GM18870 (cell line): ENCODE measurements at regions not wholly inside any gene's neighbourhood (a gene's known extent, or its start where the extent isn't known, plus 50 kb on each side); places are given as distances from the start of the nearest gene placed in this dataset.

Source experiments
- ATAC-seq: cut with Tn5 transposase; IDR thresholded peaks from one replicate; pipeline ENCODE4 v1.9.1; 2021; ENCODE audit warnings: moderate library complexity; ENCODE audit not compliant: unreplicated experiment

- ATAC-seq: no peak
These were observed 958.4 kb downstream of the TYW1 start for GRCh38 chr7:67955061-67955460.

GRCh38 chr7:67962863-67963262 is 966.2 kb downstream of the TYW1 start:
- ATAC-seq: no peak

GRCh38 chr7:67976490-67976889 is 979.9 kb downstream of the TYW1 start:
- ATAC-seq: no peak

- ATAC-seq: no peak
These were observed 986.9 kb downstream of the TYW1 start for GRCh38 chr7:67983486-67983885.

GRCh38 chr7:67984326-67984725 is 987.7 kb downstream of the TYW1 start:
- ATAC-seq: no peak

- no peak for ATAC-seq
These were observed 992.5 kb downstream of the TYW1 start for GRCh38 chr7:67989142-67989541.

GRCh38 chr7:67990003-67990402 is 993.4 kb downstream of the TYW1 start:
- no peak for ATAC-seq

- no peak for ATAC-seq
These were observed 994.1 kb downstream of the TYW1 start for GRCh38 chr7:67990716-67991115.

GRCh38 chr7:67992287-67992686 is 995.7 kb downstream of the TYW1 start:
- no peak for ATAC-seq

GRCh38 chr7:68005992-68006391 is 1009.4 kb downstream of the TYW1 start:
- ATAC-seq: no peak

- no peak for ATAC-seq
These were observed 1010.0 kb downstream of the TYW1 start for GRCh38 chr7:68006619-68007018.

- ATAC-seq: no peak
These were observed 1013.1 kb downstream of the TYW1 start for GRCh38 chr7:68009716-68010115.

GRCh38 chr7:68014031-68014736 is 1017.6 kb downstream of the TYW1 start:
- no peak for ATAC-seq

- no peak for ATAC-seq
These were observed 1018.7 kb downstream of the TYW1 start for GRCh38 chr7:68015122-68015977.

- no peak for ATAC-seq
These were observed 1019.4 kb downstream of the TYW1 start for GRCh38 chr7:68015978-68016532.

GRCh38 chr7:68020102-68020501 is 1023.5 kb downstream of the TYW1 start:
- ATAC-seq: no peak

- no peak for ATAC-seq
These were observed 1028.7 kb downstream of the TYW1 start for GRCh38 chr7:68025369-68025768.

GRCh38 chr7:68030530-68030929 is 1033.9 kb downstream of the TYW1 start:
- no peak for ATAC-seq

- ATAC-seq: no peak
These were observed 1034.7 kb downstream of the TYW1 start for GRCh38 chr7:68031180-68031943.

- ATAC-seq: no peak
These were observed 1042.1 kb downstream of the TYW1 start for GRCh38 chr7:68038621-68039314.

- no peak for ATAC-seq
These were observed 1044.9 kb downstream of the TYW1 start for GRCh38 chr7:68041554-68041953.
